ENCODE measurements at regions not wholly inside any gene's neighbourhood (a gene's known extent, or its start where the extent isn't known, plus 50 kb on each side); places are given as distances from the start of the nearest gene placed in this dataset.

DNA sequence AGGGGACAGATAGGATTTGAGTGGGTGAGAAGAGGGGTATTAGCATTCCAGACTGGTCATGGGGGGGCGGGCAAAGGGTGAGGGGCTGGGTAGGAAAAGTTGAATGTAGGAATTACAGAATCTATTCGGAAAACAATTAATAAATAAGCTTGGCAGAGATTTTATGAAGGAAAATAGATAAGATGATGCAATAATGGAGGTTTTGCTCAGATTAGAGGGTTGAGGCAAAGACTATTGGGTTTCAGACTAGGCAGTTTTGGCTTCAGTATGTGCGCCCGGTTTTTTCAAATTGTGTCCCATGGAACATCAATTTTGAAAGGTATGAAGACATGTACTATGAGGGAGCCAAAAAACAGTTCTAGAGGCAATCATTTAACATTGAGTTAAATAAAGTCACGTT, 410.6 kb downstream of the SPRY1 start:
- Histone ChIP-seq H3K36me3 (ENCODE audit: insufficient read depth in 1 of 2, low read depth in 1 of 2) (no peaks in the 10 kb centered on the region), H3K27ac (no peak overlapping the region), H3K9me3 (no peaks in the 10 kb centered on the region), H3K4me1 (peaks cover 5% of the 10 kb centered on the region), H3K27me3 (ENCODE audit: insufficient read depth in 3 of 3, low read length in 2 of 3) (no peaks in the 10 kb centered on the region), H3K4me3 (no peak overlapping the region)
- intact Hi-C loops (cut with DNase I): no loop called here
- TF ChIP-seq, protein P1, sequence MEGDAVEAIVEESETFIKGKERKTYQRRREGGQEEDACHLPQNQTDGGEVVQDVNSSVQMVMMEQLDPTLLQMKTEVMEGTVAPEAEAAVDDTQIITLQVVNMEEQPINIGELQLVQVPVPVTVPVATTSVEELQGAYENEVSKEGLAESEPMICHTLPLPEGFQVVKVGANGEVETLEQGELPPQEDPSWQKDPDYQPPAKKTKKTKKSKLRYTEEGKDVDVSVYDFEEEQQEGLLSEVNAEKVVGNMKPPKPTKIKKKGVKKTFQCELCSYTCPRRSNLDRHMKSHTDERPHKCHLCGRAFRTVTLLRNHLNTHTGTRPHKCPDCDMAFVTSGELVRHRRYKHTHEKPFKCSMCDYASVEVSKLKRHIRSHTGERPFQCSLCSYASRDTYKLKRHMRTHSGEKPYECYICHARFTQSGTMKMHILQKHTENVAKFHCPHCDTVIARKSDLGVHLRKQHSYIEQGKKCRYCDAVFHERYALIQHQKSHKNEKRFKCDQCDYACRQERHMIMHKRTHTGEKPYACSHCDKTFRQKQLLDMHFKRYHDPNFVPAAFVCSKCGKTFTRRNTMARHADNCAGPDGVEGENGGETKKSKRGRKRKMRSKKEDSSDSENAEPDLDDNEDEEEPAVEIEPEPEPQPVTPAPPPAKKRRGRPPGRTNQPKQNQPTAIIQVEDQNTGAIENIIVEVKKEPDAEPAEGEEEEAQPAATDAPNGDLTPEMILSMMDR (IDR thresholded peaks at IDR 0.05): no peak
- DNase-seq: no peak
- ATAC-seq: no peak
- 69 to 80% (median 69%) methylated on average over 5 of the region's 5 CpGs for WGBS, 3 donors

DNA sequence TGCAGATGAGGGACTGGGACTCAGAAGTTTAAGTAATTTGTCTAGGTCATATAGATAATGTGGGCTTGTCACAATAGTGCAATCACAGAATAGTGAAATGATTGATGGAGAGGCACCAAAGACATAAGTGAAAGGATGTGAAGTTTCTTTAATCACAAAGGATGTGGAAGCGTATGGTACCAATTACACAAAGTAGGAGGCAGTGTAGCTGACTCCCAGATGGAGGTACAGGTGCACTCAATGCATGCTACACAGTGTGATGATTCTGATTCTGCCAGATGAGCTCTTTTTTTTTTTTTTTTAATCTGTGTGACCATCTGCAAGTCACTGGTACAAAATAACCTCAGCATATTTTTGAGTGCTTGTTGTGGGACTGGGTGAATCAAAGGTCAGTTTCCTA, 411.3 kb downstream of the SPRY1 start:
- H3K36me3 ChIP-seq (ENCODE audit: insufficient read depth in 1 of 2, low read depth in 1 of 2): no peaks in the 10 kb centered on the region
- intact Hi-C loops (cut with DNase I): no loop called here
- DNase-seq: no peak
- no peaks in the 10 kb centered on the region for H3K9me3 ChIP-seq
- no peaks in the 10 kb centered on the region for H3K27me3 ChIP-seq (ENCODE audit: insufficient read depth in 3 of 3, low read length in 2 of 3)
- peaks cover 5% of the 10 kb centered on the region for H3K4me1 ChIP-seq
- H3K4me3 ChIP-seq: no peak overlapping the region
- no peak for ATAC-seq
- no peak overlapping the region for H3K27ac ChIP-seq
- 97 to 100% (median 100%) methylated on average over 1 of the region's 1 CpG for WGBS, 3 donors
- TF ChIP-seq, protein P1 (IDR thresholded peaks at IDR 0.05): no peak

DNA sequence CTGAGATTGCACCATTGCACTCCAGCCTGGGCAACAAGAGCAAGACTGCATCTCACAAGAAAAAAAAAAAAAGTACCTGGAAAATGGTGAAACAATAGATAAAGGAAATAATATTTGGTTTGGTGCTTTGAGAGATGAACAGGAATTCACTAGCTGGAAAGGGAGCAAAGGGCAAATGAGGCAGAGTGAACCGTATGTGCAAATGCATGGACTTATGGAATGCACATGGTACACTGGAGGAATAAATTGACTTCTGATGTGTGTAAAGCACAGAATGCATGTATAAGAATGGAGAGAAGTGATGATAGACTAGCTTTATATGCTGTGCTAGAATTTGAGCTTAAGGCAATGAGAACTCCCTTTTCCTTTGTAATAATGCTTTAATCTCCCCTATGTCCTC, 413.3 kb downstream of the SPRY1 start:
- H3K27ac ChIP-seq: no peak overlapping the region
- 88 to 94% (median 92%) methylated on average over 1 of the region's 1 CpG for WGBS, 3 donors
- ATAC-seq: no peak
- H3K36me3 ChIP-seq (ENCODE audit: insufficient read depth in 1 of 2, low read depth in 1 of 2): no peaks in the 10 kb centered on the region
- H3K27me3 ChIP-seq (ENCODE audit: insufficient read depth in 3 of 3, low read length in 2 of 3): no peaks in the 10 kb centered on the region
- H3K4me3 ChIP-seq: no peak overlapping the region
- TF ChIP-seq, protein P1 (IDR thresholded peaks at IDR 0.05): no peak
- peaks cover 19% of the 10 kb centered on the region for H3K4me1 ChIP-seq
- no peaks in the 10 kb centered on the region for H3K9me3 ChIP-seq
- no peak for DNase-seq
- intact Hi-C loops (cut with DNase I): no loop called here

DNA sequence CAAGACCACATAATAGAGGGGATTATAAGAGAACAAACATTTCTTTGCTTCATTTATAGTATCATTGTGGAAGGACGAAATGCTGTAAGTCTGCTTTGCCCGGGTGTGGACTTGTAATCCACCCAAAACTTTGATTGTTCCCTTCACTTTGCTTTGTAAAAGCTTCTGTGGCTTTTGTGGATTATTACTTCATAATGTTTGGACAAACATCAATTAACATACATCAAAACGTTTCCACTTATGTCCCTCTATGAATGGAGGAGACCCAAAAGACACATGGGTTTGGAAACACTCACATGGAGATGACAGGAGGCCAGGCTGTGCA, 415.4 kb downstream of the SPRY1 start:
- Histone ChIP-seq H3K36me3 (ENCODE audit: insufficient read depth in 1 of 2, low read depth in 1 of 2) (no peaks in the 10 kb centered on the region), H3K27ac (peak overlapping the region; percentile 63), H3K4me1 (peaks cover 20% of the 10 kb centered on the region), H3K9me3 (no peaks in the 10 kb centered on the region), H3K4me3 (peak overlapping the region; percentile 57), H3K27me3 (ENCODE audit: insufficient read depth in 3 of 3, low read length in 2 of 3) (no peaks in the 10 kb centered on the region)
- peak in 1 of 4 donors; percentile 43 for ATAC-seq
- TF ChIP-seq, protein P1 (IDR thresholded peaks at IDR 0.05): no peak
- intact Hi-C loops (cut with DNase I): no loop called here
- whole genome bisulfite sequencing, 3 donors: 15 to 41% (median 28%) methylated on average over 3 of the region's 3 CpGs
- DNase-seq: no peak

DNA sequence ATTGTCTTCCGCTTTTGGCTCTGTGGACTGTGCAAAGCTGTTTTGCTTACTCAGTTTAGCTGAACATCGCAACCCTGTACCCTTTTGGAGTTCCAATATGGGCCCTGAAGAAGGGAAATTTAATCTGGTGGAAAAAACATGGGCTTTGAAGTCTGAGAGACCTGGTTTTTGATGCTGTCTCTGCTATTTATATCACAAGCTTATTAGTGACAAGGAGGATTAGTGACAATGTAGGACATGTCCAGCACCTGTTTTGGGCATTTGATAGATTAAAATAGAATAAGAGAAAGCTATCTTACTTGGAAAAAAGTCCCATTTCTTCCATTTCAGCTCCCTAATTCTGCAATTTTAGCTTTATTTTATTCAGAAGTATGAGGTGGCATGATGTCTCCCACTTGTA, 417.3 kb downstream of the SPRY1 start:
- no peaks in the 10 kb centered on the region for H3K27me3 ChIP-seq (ENCODE audit: insufficient read depth in 3 of 3, low read length in 2 of 3)
- H3K4me3 ChIP-seq: no peak overlapping the region
- WGBS, 3 donors: 53 to 78% (median 60%) methylated on average over 2 of the region's 2 CpGs
- H3K9me3 ChIP-seq: no peaks in the 10 kb centered on the region
- TF ChIP-seq, protein P1 (IDR thresholded peaks at IDR 0.05): no peak
- DNase-seq (no peak), ATAC-seq (peak; percentile 35 to 61 (median 49))
- H3K4me1 ChIP-seq: peaks cover 20% of the 10 kb centered on the region
- intact Hi-C loops (cut with DNase I): no loop called here
- no peaks in the 10 kb centered on the region for H3K36me3 ChIP-seq (ENCODE audit: insufficient read depth in 1 of 2, low read depth in 1 of 2)
- peak overlapping the region; percentile 54 for H3K27ac ChIP-seq

Measured in psoas muscle (tissue), 7 donors.